Stomach (tissue), 8 donors: ENCODE measurements at regions not wholly inside any gene's neighbourhood (a gene's known extent, or its start where the extent isn't known, plus 50 kb on each side); places are given as distances from the start of the nearest gene placed in this dataset.

ENCODE experiments used
- DNase-seq, 2 donors: peaks; one replicate each; pipeline versions ENCODE4 v3.0.0 to v3.0.0-alpha.2; 2013 to 2019
- H3K27ac ChIP-seq, 5 donors: fragments of 200-600 bp in 4 of 5; sonication (generic) in 4 of 5; one replicate each; pipeline ENCODE4 v1.5.1; 2013 to 2019; ENCODE audit warnings: mild to moderate bottlenecking in 1 of 5, moderate library complexity in 1 of 5
- H3K27me3 ChIP-seq, 3 donors: fragments of 200-600 bp; sonication (generic); one replicate each; pipeline ENCODE4 v1.5.1; 2017 to 2019; ENCODE audit warnings: mixed run types in 1 of 3
- H3K36me3 ChIP-seq, 4 donors: fragments of 200-600 bp; sonication (generic); 1 replicate in 3 of 4; 2 replicates in 1 of 4; pipeline ENCODE4 v1.5.1; 2016 to 2019
- H3K4me1 ChIP-seq, 4 donors: fragments of 200-600 bp; sonication (generic); one replicate each; pipeline ENCODE4 v1.5.1; 2016 to 2019
- H3K4me3 ChIP-seq, 4 donors: fragments of 200-600 bp; sonication (generic) in 3 of 4; one replicate each; pipeline ENCODE4 v1.5.1; 2016 to 2019; ENCODE audit warnings: mild to moderate bottlenecking in 1 of 4
- H3K9me3 ChIP-seq, 4 donors: fragments of 200-600 bp; sonication (generic); one replicate each; pipeline ENCODE4 v1.5.1; 2016 to 2019
- CTCF ChIP-seq, 7 experiments: fragments of 450-650 bp in 4 of 7; fragments of 200-600 bp in 3 of 7; sonication (generic) in 3 of 7; IDR thresholded peaks; one replicate each; pipeline ENCODE4 v1.5.1; 2016 to 2019; ENCODE audit warnings: antibody characterized with exemption in 7 of 7, control low read depth in 2 of 7, mild to moderate bottlenecking in 1 of 7
- EP300 ChIP-seq: sonication (generic); formaldehyde crosslinking; IDR thresholded peaks from one replicate; pipeline ENCODE4 v1.6.1; 2017; ENCODE audit warnings: antibody characterized with exemption
- POLR2A ChIP-seq, 4 donors: fragments of 450-650 bp; IDR thresholded peaks; one replicate each; pipeline ENCODE4 v1.6.1; 2016; ENCODE audit warnings: antibody characterized with exemption in 4 of 4, control low read depth in 2 of 4, mild to moderate bottlenecking in 1 of 4, moderate library complexity in 1 of 4
- POLR2AphosphoS5 ChIP-seq, 3 donors: sonication (generic); formaldehyde crosslinking; IDR thresholded peaks; one replicate each; pipeline ENCODE4 v1.6.1; 2016; ENCODE audit warnings: antibody characterized with exemption in 3 of 3
- WGBS, 5 donors: extraction: QIAGEN DNeasy Blood & Tissue Kit in 3 of 5; methylation state at CpG; one replicate each; pipeline versions ENCODE4 v1.1.5 to v1.1.7; 2013 to 2018; 5-methylcytosine and 5-hydroxymethylcytosine counted together
- intact Hi-C: fragments of 100-400 bp; cut with DNase I; formaldehyde crosslinking; loops from one replicate; pipeline ENCODE4 v1.15.1; 2023; ENCODE audit warnings: low total_unique reads
- donor health status: healthy with polysubstance abuse.
- donor health status: Bipolar disorder and iron deficiency.
- donor health status: healthy.

- Histone ChIP-seq H3K4me1 (no peaks in the 10 kb centered on the region), H3K4me3 (no peak overlapping the region), H3K36me3 (no peaks in the 10 kb centered on the region), H3K9me3 (no peaks in the 10 kb centered on the region), H3K27ac (no peak overlapping the region), H3K27me3 (peaks cover 0 to 7% (median 0%) of the 10 kb centered on the region in 3 donors)
- WGBS, 5 donors: 61 to 84% (median 75%) methylated on average over 13 of the region's 13 CpGs
- TF ChIP-seq EP300 (no peak), POLR2A (IDR thresholded peaks at IDR 0.05) (no peak), CTCF (IDR thresholded peaks at IDR 0.05) (no peak), POLR2AphosphoS5 (IDR thresholded peaks at IDR 0.05) (no peak)
- intact Hi-C loops: no loop called here
- no peak for DNase-seq
These were observed 110.2 kb downstream of the XRCC2 start for GRCh38 chr7:152565731-152566130.

- H3K36me3 ChIP-seq: no peaks in the 10 kb centered on the region
- 55 to 67% (median 57%) methylated on average over 8 of the region's 8 CpGs for WGBS, 5 donors
- no peaks in the 10 kb centered on the region for H3K9me3 ChIP-seq
- no peak for TF ChIP-seq POLR2AphosphoS5 (IDR thresholded peaks at IDR 0.05)
- no peak for TF ChIP-seq CTCF (IDR thresholded peaks at IDR 0.05)
- TF ChIP-seq EP300: no peak
- TF ChIP-seq POLR2A (IDR thresholded peaks at IDR 0.05): no peak
- H3K27me3 ChIP-seq: peaks cover 0 to 7% (median 0%) of the 10 kb centered on the region in 3 donors
- no peak overlapping the region for H3K4me3 ChIP-seq
- H3K4me1 ChIP-seq: no peaks in the 10 kb centered on the region
- no peak for DNase-seq
- H3K27ac ChIP-seq: no peak overlapping the region
- intact Hi-C loops: no loop called here
These were observed 111.2 kb downstream of the XRCC2 start for GRCh38 chr7:152564656-152565250.

- Histone ChIP-seq H3K4me3 (no peak overlapping the region), H3K27me3 (no peaks in the 10 kb centered on the region), H3K9me3 (no peaks in the 10 kb centered on the region), H3K4me1 (no peaks in the 10 kb centered on the region), H3K36me3 (no peaks in the 10 kb centered on the region), H3K27ac (no peak overlapping the region)
- TF ChIP-seq POLR2A (IDR thresholded peaks at IDR 0.05) (no peak), CTCF (IDR thresholded peaks at IDR 0.05) (no peak), EP300 (no peak), POLR2AphosphoS5 (IDR thresholded peaks at IDR 0.05) (no peak)
- intact Hi-C loops: no loop called here
- DNase-seq: no peak
- WGBS, 5 donors: 86 to 92% (median 90%) methylated on average over 20 of the region's 20 CpGs
These were observed 119.8 kb downstream of the XRCC2 start for GRCh38 chr7:152556013-152556755.

GRCh38 chr7:152553671-152554317 lies 118.0 kb upstream of the KMT2C start:
- intact Hi-C loops: no loop called here
- Histone ChIP-seq H3K36me3 (no peaks in the 10 kb centered on the region), H3K4me3 (no peak overlapping the region), H3K4me1 (no peaks in the 10 kb centered on the region), H3K27ac (no peak overlapping the region), H3K9me3 (no peaks in the 10 kb centered on the region), H3K27me3 (no peaks in the 10 kb centered on the region)
- TF ChIP-seq EP300 (no peak), POLR2AphosphoS5 (IDR thresholded peaks at IDR 0.05) (no peak), POLR2A (IDR thresholded peaks at IDR 0.05) (no peak), CTCF (IDR thresholded peaks at IDR 0.05) (no peak)
- 67 to 83% (median 78%) methylated on average over 17 of the region's 17 CpGs for WGBS, 5 donors
- no peak for DNase-seq
